Activated CD4-positive, alpha-beta memory T cell treated with anti-CD3 and anti-CD28 coated beads for 36 hours (primary cell): ENCODE measurements at regions not wholly inside any gene's neighbourhood (a gene's known extent, or its start where the extent isn't known, plus 50 kb on each side); places are given as distances from the start of the nearest gene placed in this dataset.
"Not testable (repeated sequence)": the region's sequence is repeated elsewhere in the genome, so short reads cannot be mapped to it uniquely, and the experiment has no call there.

Source experiments
- CTCF ChIA-PET: fragments of 350-600 bp; sonication (Branson Sonifier 250); formaldehyde crosslinking; loops from one replicate; lab custom pipeline; 2021; ENCODE audit warnings: antibody characterized with exemption, inconsistent platforms; lab: Charles Lee
- POLR2A ChIA-PET: fragments of 350-600 bp; sonication (Branson Sonifier 250); formaldehyde crosslinking; loops from one replicate; lab custom pipeline; 2021; ENCODE audit warnings: antibody characterized with exemption; lab: Charles Lee
- DNase-seq: peaks from one replicate; pipeline ENCODE4 v3.0.0-alpha.2; 2020
- H3K27ac Mint-ChIP-seq: one replicate; pipeline ENCODE4 v1.8.0; 2021; ENCODE audit warnings: mixed read lengths
- H3K27me3 Mint-ChIP-seq: one replicate; pipeline ENCODE4 v1.8.0; 2021; ENCODE audit warnings: mixed read lengths
- H3K36me3 Mint-ChIP-seq: one replicate; pipeline ENCODE4 v1.8.0; 2021; ENCODE audit warnings: mixed read lengths
- H3K4me1 Mint-ChIP-seq: one replicate; pipeline ENCODE4 v1.8.0; 2021; ENCODE audit warnings: low read depth, mixed read lengths
- H3K4me3 Mint-ChIP-seq: one replicate; pipeline ENCODE4 v1.8.0; 2021; ENCODE audit warnings: mild to moderate bottlenecking, mixed read lengths
- H3K9me3 Mint-ChIP-seq: one replicate; pipeline ENCODE4 v1.8.0; 2021; ENCODE audit warnings: mixed read lengths
- intact Hi-C: fragments of 100-400 bp; cut with micrococcal nuclease; formaldehyde crosslinking; loops from one replicate; pipeline ENCODE4 v1.15.1; 2023

DNA sequence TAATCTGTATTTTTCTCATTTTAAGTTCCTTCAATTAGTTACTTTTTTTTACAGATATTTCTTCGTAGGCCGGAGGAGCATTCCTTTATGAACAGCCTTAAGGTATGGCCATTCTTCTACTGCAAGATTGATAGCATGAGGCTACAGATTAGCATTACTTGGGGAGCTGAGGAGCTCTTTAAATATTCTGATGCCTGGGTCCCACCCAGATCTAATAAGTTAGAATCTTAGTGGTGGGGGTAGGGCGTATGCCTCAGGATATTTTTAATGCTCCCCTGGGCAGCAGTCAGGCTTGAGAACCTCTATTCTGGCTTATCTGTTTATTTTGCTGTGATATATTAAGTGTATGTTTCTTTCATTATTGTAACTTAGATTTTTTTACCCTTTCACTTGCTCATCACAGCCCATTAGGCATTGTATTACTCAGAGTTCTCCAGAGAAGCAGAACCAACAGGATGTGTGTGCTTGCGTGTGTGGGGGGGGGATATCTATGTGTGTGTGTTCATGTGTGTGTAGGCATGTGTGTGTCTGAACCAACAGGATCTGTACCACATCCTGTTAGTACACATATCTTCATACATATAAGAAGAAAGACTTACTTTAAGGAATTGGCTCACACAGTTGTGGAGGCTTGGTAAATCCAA, 91.8 kb upstream of the MTAP start:
- intact Hi-C loops, result loop anchor here (1.0 to 5.0 kb wide), 2 partner anchors 327 to 353 kb away; no protein-coding TSS in a partner anchor
- ChIA-PET POLR2A (no interaction called here), CTCF (interaction anchor here (0.5 to 4.4 kb wide), 5 partner anchors 10 to 637 kb away, joined by 3 to 41 read pairs (median 3); no protein-coding TSS in a partner anchor)
- peaks cover 7% of the 10 kb centered on the region for H3K4me1 Mint-ChIP-seq
- no peaks in the 10 kb centered on the region for H3K36me3 Mint-ChIP-seq
- no peaks in the 10 kb centered on the region for H3K9me3 Mint-ChIP-seq
- H3K27ac Mint-ChIP-seq, result no peak overlapping the region
- H3K27me3 Mint-ChIP-seq, result no peaks in the 10 kb centered on the region
- H3K4me3 Mint-ChIP-seq, result no peak overlapping the region
- peak; percentile 53 for DNase-seq

DNA sequence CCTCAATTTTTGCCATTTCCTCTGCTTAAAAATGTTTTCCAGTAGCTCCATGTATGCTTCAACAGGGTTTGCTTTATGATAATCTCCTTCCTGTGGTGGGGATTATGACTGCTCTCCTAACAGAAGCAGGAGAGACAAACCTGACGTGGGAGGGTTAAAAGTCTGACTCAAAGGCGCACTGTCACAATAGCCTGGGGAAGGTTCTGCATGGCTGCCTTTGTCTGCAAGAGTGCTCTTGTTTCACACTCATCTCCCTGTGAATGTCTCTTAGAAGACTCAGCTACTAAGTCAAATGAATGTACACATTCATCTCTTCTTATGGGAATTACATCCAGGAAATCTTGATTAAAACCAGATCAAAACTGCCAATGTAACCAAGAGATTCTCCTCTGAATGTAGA, 90.9 kb upstream of the MTAP start:
- DNase-seq, result peak; percentile 36
- intact Hi-C loops, result loop anchor here (1.0 to 5.0 kb wide), 2 partner anchors 326 to 354 kb away; no protein-coding TSS in a partner anchor
- no peak overlapping the region for H3K4me3 Mint-ChIP-seq
- H3K27me3 Mint-ChIP-seq, result no peaks in the 10 kb centered on the region
- ChIA-PET POLR2A (no interaction called here), CTCF (interaction anchor here (0.6 to 4.4 kb wide), 3 partner anchors 76 to 245 kb away, joined by 3 to 41 read pairs (median 3); no protein-coding TSS in a partner anchor)
- H3K27ac Mint-ChIP-seq, result no peak overlapping the region
- H3K4me1 Mint-ChIP-seq, result peaks cover 7% of the 10 kb centered on the region
- no peaks in the 10 kb centered on the region for H3K9me3 Mint-ChIP-seq
- no peaks in the 10 kb centered on the region for H3K36me3 Mint-ChIP-seq

DNA sequence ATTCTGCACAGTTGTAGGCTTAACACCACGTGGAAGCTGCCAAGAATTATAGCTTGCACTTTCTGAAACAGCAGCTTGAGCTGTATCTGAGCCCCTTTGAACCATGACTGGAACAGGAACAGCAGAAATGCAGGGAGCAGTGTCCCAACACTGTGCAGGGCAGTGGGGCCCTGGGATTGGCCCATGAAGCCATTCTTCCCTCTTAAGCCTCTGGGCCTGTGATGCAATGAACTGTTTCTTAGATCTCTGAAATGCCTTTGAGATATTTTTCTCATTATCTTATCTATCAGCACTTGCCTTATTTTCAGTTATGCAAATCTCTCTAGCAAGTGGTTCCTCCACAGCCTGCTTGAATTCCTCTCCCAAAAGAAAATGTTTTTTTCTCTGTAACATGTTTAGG, 87.0 kb upstream of the MTAP start:
- peaks cover 7% of the 10 kb centered on the region for H3K4me1 Mint-ChIP-seq
- intact Hi-C loops, result no loop called here
- POLR2A ChIA-PET, result no interaction called here
- H3K27ac Mint-ChIP-seq, result no peak overlapping the region
- no peak overlapping the region for H3K4me3 Mint-ChIP-seq
- H3K9me3 Mint-ChIP-seq, result no peaks in the 10 kb centered on the region
- CTCF ChIA-PET, result no interaction called here
- H3K27me3 Mint-ChIP-seq, result peaks cover 7% of the 10 kb centered on the region
- H3K36me3 Mint-ChIP-seq, result no peaks in the 10 kb centered on the region
- no peak for DNase-seq

DNA sequence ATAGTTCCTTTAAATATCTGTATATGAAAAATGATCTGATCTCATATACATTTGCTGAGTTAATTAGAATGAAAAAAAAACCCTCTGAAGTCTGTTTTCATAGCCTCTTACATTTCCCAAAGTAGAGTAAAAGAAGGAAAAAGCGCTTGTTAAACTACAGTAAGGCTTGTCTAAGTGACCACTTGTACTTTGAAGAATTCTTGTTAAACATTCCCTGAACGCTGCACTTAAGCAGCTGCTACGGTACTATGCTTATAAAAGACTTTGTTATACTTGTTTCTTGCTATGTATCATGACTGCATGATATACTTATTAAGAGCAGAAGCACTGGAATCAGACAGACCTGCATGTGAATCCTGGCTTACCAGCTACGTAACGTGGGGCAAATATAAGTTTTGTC, 81.7 kb upstream of the MTAP start:
- Mint-ChIP-seq H3K27me3 (peaks cover 15% of the 10 kb centered on the region), H3K4me1 (no peaks in the 10 kb centered on the region), H3K27ac (no peak overlapping the region), H3K4me3 (no peak overlapping the region), H3K36me3 (no peaks in the 10 kb centered on the region), H3K9me3 (no peaks in the 10 kb centered on the region)
- no peak for DNase-seq
- POLR2A ChIA-PET, result no interaction called here
- intact Hi-C loops, result no loop called here
- CTCF ChIA-PET, result interaction anchor here (0.9 to 3.9 kb wide), 2 partner anchors 9 to 12 kb away, joined by 3 to 15 read pairs; no protein-coding TSS in a partner anchor

DNA sequence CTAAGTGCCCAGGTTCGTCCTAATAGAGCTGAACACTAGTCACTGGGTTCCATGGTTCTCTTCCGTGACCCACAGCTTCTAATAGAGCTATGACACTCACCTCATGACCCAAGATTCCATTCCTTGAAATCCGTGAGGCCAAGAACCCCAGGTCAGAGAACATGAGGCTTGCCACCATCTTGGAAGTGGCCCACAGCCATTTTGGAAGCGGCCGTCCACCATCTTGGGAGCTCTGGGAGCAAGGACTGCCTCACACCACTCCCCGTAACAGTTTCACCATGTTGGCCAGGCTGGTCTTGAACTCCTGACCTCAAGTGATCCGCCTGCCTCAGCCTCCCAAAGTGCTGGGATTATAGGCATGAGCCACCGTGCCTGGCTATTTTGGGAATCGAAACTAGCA, 75.0 kb upstream of the MTAP start:
- DNase-seq, H3K4me1 Mint-ChIP-seq, H3K36me3 Mint-ChIP-seq, H3K4me3 Mint-ChIP-seq, intact Hi-C loops, H3K27ac Mint-ChIP-seq, H3K9me3 Mint-ChIP-seq, H3K27me3 Mint-ChIP-seq, POLR2A ChIA-PET: not testable (repeated sequence)
- CTCF ChIA-PET, result interaction anchor here (1.9 kb wide), 1 partner anchor 19 kb away, joined by 7 read pairs; no protein-coding TSS in a partner anchor

DNA sequence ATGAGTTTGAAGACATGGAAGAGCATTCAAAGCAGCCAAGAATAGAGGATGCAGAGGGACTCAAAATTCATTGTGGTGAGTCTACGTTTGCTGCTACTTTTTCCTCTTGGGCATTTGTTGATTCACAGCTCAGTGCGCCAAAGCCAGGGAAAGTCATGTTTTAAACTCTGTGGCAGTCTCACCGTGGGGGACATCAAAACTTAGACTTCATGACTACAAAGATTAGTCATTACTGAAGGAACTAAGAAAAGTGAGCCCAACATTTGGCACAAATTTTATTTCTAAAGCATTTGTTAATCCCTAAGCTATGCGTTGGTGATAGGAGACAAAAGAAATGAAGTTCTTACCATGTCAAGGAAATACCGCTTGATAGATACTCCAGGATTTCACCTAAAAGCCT, 73.7 kb upstream of the MTAP start:
- ChIA-PET CTCF (interaction anchor here (1.3 kb wide), 1 partner anchor 7 kb away, joined by 3 read pairs; no protein-coding TSS in a partner anchor), POLR2A (no interaction called here)
- H3K36me3 Mint-ChIP-seq, result no peaks in the 10 kb centered on the region
- no peak overlapping the region for H3K27ac Mint-ChIP-seq
- intact Hi-C loops, result no loop called here
- peaks cover 6% of the 10 kb centered on the region for H3K27me3 Mint-ChIP-seq
- no peaks in the 10 kb centered on the region for H3K4me1 Mint-ChIP-seq
- H3K4me3 Mint-ChIP-seq, result no peak overlapping the region
- no peak for DNase-seq
- no peaks in the 10 kb centered on the region for H3K9me3 Mint-ChIP-seq

DNA sequence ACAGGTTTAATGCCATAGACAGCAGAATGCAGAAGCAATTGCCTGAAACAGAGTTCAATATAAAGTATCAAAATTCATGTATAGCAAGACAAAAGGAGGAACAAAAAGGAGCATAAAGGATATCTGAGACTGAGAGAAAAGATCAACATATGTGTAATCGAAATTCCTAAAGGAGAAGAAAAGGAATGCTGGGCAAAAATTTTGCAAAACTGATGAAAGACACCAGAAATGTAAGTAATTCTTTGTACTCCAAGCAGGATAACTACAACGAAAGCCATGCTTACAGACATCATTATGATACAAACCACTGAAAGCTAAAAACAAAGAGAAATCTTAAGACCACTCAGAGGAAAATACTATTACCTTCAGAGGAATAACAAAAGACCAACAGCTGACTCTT, 72.8 kb upstream of the MTAP start:
- Mint-ChIP-seq H3K4me1 (no peaks in the 10 kb centered on the region), H3K27ac (no peak overlapping the region), H3K9me3 (no peaks in the 10 kb centered on the region), H3K36me3 (no peaks in the 10 kb centered on the region), H3K4me3 (no peak overlapping the region), H3K27me3 (peaks cover 6% of the 10 kb centered on the region)
- ChIA-PET CTCF (interaction anchor here (1.3 kb wide), 1 partner anchor 8 kb away, joined by 3 read pairs; no protein-coding TSS in a partner anchor), POLR2A (no interaction called here)
- DNase-seq, result no peak
- intact Hi-C loops, result no loop called here

DNA sequence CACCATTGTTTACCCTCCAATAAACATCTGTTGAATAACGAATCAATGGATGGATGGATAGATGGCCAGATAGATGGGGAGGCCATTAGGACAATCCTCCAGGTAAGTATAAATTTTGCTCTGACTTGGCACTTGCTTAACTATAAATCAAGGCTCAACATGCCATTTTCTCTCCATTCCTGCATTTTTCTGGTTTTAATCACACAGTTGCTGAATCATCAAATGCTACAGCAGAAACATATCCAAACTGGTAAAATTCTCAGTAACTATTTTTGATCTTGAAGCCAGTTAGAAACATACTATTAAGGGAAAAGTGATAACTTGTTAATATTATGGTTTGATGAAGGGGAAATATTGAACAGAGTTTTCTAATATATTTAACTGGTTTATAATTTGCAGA, 71.5 kb upstream of the MTAP start:
- no peaks in the 10 kb centered on the region for H3K9me3 Mint-ChIP-seq
- H3K27ac Mint-ChIP-seq, result no peak overlapping the region
- H3K27me3 Mint-ChIP-seq, result no peaks in the 10 kb centered on the region
- no peaks in the 10 kb centered on the region for H3K36me3 Mint-ChIP-seq
- DNase-seq, result no peak
- H3K4me3 Mint-ChIP-seq, result no peak overlapping the region
- intact Hi-C loops, result no loop called here
- POLR2A ChIA-PET, result no interaction called here
- H3K4me1 Mint-ChIP-seq, result no peaks in the 10 kb centered on the region
- CTCF ChIA-PET, result no interaction called here

DNA sequence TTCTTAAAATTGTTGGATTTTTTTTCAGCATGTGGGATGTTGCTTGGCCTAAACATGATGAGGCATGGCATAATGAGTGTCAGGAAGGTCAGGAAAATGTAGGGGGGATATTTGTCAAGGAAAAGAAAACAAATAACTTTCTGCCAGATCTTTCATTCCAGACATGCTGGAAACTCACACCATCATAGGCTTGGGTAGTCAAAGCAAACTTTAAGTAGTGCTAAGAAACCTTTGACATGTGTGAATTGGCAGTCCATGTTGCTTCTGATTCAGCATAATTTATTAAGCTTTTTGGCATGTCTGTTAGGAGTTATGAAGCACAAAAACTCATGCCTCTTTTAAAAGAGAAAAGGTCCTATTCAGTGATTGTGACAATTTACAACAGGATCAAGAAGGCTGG, 61.3 kb upstream of the MTAP start:
- Mint-ChIP-seq H3K27ac (no peak overlapping the region), H3K36me3 (no peaks in the 10 kb centered on the region), H3K4me3 (no peak overlapping the region)

DNA sequence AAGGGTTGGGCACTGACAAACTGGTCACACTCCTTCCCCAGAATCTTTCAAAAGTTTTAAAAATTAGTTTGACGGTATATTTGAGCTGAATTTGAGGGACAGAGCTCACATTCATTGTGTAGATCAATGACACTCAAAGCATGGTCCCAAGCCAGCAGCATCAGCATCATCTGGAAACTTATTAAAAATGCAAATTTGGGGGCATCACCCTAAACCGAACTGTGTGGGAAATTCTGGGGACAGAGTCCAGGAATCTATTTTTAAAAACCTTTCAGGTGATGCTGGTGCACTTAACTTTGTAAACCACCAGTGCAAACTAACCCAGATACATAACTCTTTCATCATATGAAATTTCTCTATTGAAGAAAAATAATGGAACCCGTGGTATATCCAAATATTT, 58.1 kb upstream of the MTAP start:
- no peaks in the 10 kb centered on the region for H3K4me1 Mint-ChIP-seq
- ChIA-PET POLR2A (no interaction called here), CTCF (interaction anchor here (1.0 kb wide), 1 partner anchor 35 kb away, joined by 3 read pairs; no protein-coding TSS in a partner anchor)
- H3K9me3 Mint-ChIP-seq, result no peaks in the 10 kb centered on the region
- DNase-seq, result no peak
- no peak overlapping the region for H3K4me3 Mint-ChIP-seq
- H3K27ac Mint-ChIP-seq, result no peak overlapping the region
- peaks cover 14% of the 10 kb centered on the region for H3K27me3 Mint-ChIP-seq
- H3K36me3 Mint-ChIP-seq, result no peaks in the 10 kb centered on the region
- intact Hi-C loops, result no loop called here

More for the DNA sequence above, 61.3 kb upstream of the MTAP start:
- Mint-ChIP-seq H3K4me1 (no peaks in the 10 kb centered on the region), H3K27me3 (peaks cover 12% of the 10 kb centered on the region), H3K9me3 (no peaks in the 10 kb centered on the region)
- DNase-seq, result no peak
- CTCF ChIA-PET, result interaction anchor here (1.2 kb wide), 1 partner anchor 32 kb away, joined by 3 read pairs; no protein-coding TSS in a partner anchor
- intact Hi-C loops, result no loop called here
- POLR2A ChIA-PET, result no interaction called here

DNA sequence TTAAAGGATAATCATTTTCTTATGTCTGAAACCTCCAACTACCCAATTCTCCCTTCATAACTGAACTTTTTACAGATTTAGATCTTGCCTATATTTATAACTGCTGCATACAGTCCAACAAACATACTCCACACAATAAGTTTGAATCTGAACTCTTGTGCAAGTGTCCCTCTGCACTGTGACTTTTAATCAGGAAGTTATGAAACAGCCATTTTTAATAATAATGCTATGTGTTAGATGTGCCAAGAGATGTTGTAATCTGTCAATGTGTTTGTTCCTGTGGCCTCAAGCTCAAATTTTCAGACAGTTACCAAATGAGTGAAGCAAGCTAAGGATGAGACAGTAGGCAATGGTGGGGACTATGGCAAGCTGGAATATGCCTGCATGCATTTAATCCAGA, 57.6 kb upstream of the MTAP start:
- Mint-ChIP-seq H3K4me1 (no peaks in the 10 kb centered on the region), H3K36me3 (no peaks in the 10 kb centered on the region), H3K27me3 (peaks cover 12% of the 10 kb centered on the region), H3K27ac (no peak overlapping the region), H3K9me3 (no peaks in the 10 kb centered on the region), H3K4me3 (no peak overlapping the region)
- ChIA-PET CTCF (interaction anchor here (1.0 kb wide), 1 partner anchor 36 kb away, joined by 3 read pairs; no protein-coding TSS in a partner anchor), POLR2A (no interaction called here)
- no peak for DNase-seq
- intact Hi-C loops, result no loop called here

DNA sequence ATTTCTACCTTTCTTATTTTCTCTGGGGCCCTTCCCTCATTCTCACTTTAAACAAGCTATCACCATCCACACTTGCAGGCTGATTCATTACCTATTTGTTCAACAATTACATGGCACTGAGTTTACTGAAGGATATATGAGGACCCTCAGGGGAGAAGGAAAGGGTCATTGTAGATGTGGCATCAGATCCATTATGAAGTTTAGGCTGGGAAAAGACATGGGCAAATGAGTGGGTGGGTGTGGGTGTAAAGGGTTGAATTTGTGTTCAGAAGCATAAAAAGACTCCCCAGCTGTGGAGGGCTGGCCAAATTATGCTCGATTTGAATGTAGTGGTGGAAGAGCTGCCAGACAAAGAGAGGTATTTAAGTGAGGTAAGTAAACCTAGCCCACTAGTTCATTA, 55.9 kb upstream of the MTAP start:
- ChIA-PET CTCF (no interaction called here), POLR2A (no interaction called here)
- H3K36me3 Mint-ChIP-seq, result no peaks in the 10 kb centered on the region
- H3K27me3 Mint-ChIP-seq, result peaks cover 12% of the 10 kb centered on the region
- H3K9me3 Mint-ChIP-seq, result no peaks in the 10 kb centered on the region
- intact Hi-C loops, result no loop called here
- H3K4me1 Mint-ChIP-seq, result no peaks in the 10 kb centered on the region
- H3K4me3 Mint-ChIP-seq, result no peak overlapping the region
- DNase-seq, result no peak
- H3K27ac Mint-ChIP-seq, result no peak overlapping the region

DNA sequence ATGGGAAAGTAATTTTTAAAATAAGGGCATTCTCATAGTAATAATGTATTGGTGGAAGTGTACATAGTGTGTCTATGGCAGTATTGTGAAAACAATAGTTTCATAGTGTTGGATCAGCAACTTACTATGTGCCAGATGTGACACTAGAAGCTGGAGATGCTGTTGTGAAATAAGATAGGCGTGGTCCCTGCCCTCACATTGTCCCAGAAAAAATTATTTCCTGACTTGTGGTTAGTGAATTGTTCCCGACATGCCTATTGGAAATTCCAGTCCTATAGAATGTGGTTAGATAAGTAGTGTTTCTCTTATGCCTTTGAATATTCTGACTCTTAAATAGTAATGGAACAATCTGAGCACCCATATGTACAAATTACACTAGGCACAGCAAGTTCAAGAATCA, 55.3 kb upstream of the MTAP start:
- DNase-seq, result no peak
- Mint-ChIP-seq H3K27me3 (peaks cover 14% of the 10 kb centered on the region), H3K27ac (no peak overlapping the region), H3K9me3 (no peaks in the 10 kb centered on the region), H3K36me3 (no peaks in the 10 kb centered on the region), H3K4me1 (no peaks in the 10 kb centered on the region), H3K4me3 (no peak overlapping the region)
- intact Hi-C loops, result no loop called here
- POLR2A ChIA-PET, result no interaction called here
- CTCF ChIA-PET, result no interaction called here
